ENCODE measurements at regions not wholly inside any gene's neighbourhood (a gene's known extent, or its start where the extent isn't known, plus 50 kb on each side); places are given as distances from the start of the nearest gene placed in this dataset.
A peak's percentile ranks its signal among the peaks of the same experiment; 100 is the strongest.

GRCh38 chr18:22731398-22731797, 201.7 kb upstream of the RBBP8 start:
- DNase-seq (no peak), ATAC-seq (no peak)
- Histone ChIP-seq H3K27ac (no peak overlapping the region), H3K4me1 (no peaks in the 10 kb centered on the region), H3K27me3 (ENCODE audit: insufficient read depth in 3 of 3, low read length in 2 of 3) (no peaks in the 10 kb centered on the region), H3K36me3 (ENCODE audit: insufficient read depth in 1 of 2, low read depth in 1 of 2) (no peaks in the 10 kb centered on the region), H3K9me3 (no peaks in the 10 kb centered on the region), H3K4me3 (no peak overlapping the region)
- intact Hi-C loops (cut with DNase I) = no loop called here
- no peak for TF ChIP-seq CTCF (IDR thresholded peaks at IDR 0.05)
- 55 to 74% (median 67%) methylated on average over 2 of the region's 2 CpGs for WGBS, 3 donors

- TF ChIP-seq CTCF (IDR thresholded peaks at IDR 0.05) = no peak
- intact Hi-C loops (cut with DNase I) = no loop called here
- no peak overlapping the region for H3K4me3 ChIP-seq
- ATAC-seq (no peak), DNase-seq (no peak)
- H3K27me3 ChIP-seq (ENCODE audit: insufficient read depth in 3 of 3, low read length in 2 of 3) = no peaks in the 10 kb centered on the region
- no peaks in the 10 kb centered on the region for H3K36me3 ChIP-seq (ENCODE audit: insufficient read depth in 1 of 2, low read depth in 1 of 2)
- WGBS, 3 donors = 65 to 70% (median 69%) methylated on average over 4 of the region's 4 CpGs
- H3K4me1 ChIP-seq = no peaks in the 10 kb centered on the region
- no peak overlapping the region for H3K27ac ChIP-seq
- H3K9me3 ChIP-seq = no peaks in the 10 kb centered on the region
These were observed 198.9 kb upstream of the RBBP8 start for GRCh38 chr18:22734105-22734661.

GRCh38 chr18:22734791-22735627, 198.1 kb upstream of the RBBP8 start:
- no peak for TF ChIP-seq CTCF (IDR thresholded peaks at IDR 0.05)
- Histone ChIP-seq H3K36me3 (ENCODE audit: insufficient read depth in 1 of 2, low read depth in 1 of 2) (no peaks in the 10 kb centered on the region), H3K4me1 (no peaks in the 10 kb centered on the region), H3K4me3 (no peak overlapping the region), H3K27ac (no peak overlapping the region), H3K27me3 (ENCODE audit: insufficient read depth in 3 of 3, low read length in 2 of 3) (no peaks in the 10 kb centered on the region), H3K9me3 (no peaks in the 10 kb centered on the region)
- peak; percentile 19 to 78 (median 60) for ATAC-seq
- intact Hi-C loops (cut with DNase I) = no loop called here
- DNase-seq = peak; percentile 30 to 59
- WGBS, 3 donors = 50 to 59% (median 54%) methylated on average over 7 of the region's 7 CpGs

- Histone ChIP-seq H3K27me3 (ENCODE audit: insufficient read depth in 3 of 3, low read length in 2 of 3) (no peaks in the 10 kb centered on the region), H3K9me3 (no peaks in the 10 kb centered on the region), H3K4me1 (no peaks in the 10 kb centered on the region), H3K36me3 (ENCODE audit: insufficient read depth in 1 of 2, low read depth in 1 of 2) (no peaks in the 10 kb centered on the region), H3K27ac (no peak overlapping the region), H3K4me3 (no peak overlapping the region)
- no peak for TF ChIP-seq CTCF (IDR thresholded peaks at IDR 0.05)
- ATAC-seq = no peak
- intact Hi-C loops (cut with DNase I) = no loop called here
- WGBS, 3 donors = 76 to 89% (median 87%) methylated on average over 3 of the region's 3 CpGs
- DNase-seq = no peak
These were observed 196.1 kb upstream of the RBBP8 start for GRCh38 chr18:22737054-22737453.

All from psoas muscle (tissue), 7 donors.